ENCODE measurements at regions not wholly inside any gene's neighbourhood (a gene's known extent, or its start where the extent isn't known, plus 50 kb on each side); places are given as distances from the start of the nearest gene placed in this dataset.

DNA sequence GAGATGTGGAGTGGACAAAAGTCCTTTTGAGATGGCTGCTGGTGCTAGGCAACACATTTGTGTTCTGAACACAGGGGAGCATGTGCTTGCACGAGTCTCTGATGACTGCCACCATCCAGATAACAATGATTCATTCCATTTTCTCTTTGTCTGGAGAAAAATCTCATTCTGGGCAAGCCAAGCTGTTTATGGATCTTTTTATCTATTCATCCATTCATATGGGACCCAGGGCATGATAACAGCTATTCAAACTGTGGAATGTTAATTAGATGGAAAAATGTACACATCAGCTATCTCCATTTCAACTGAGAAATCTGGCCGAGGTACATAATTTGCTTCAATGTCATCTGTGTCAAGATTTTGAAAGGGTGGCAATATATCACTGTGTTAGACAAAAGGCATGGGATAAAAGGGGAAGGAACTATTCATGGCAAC is 117.5 kb upstream of the ZBED5 start:
- TF ChIP-seq, protein P1, sequence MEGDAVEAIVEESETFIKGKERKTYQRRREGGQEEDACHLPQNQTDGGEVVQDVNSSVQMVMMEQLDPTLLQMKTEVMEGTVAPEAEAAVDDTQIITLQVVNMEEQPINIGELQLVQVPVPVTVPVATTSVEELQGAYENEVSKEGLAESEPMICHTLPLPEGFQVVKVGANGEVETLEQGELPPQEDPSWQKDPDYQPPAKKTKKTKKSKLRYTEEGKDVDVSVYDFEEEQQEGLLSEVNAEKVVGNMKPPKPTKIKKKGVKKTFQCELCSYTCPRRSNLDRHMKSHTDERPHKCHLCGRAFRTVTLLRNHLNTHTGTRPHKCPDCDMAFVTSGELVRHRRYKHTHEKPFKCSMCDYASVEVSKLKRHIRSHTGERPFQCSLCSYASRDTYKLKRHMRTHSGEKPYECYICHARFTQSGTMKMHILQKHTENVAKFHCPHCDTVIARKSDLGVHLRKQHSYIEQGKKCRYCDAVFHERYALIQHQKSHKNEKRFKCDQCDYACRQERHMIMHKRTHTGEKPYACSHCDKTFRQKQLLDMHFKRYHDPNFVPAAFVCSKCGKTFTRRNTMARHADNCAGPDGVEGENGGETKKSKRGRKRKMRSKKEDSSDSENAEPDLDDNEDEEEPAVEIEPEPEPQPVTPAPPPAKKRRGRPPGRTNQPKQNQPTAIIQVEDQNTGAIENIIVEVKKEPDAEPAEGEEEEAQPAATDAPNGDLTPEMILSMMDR (IDR thresholded peaks at IDR 0.05): no peak
- TF ChIP-seq POLR2A (IDR thresholded peaks at IDR 0.05): no peak
